ENCODE measurements at regions not wholly inside any gene's neighbourhood (a gene's known extent, or its start where the extent isn't known, plus 50 kb on each side); places are given as distances from the start of the nearest gene placed in this dataset.

DNA sequence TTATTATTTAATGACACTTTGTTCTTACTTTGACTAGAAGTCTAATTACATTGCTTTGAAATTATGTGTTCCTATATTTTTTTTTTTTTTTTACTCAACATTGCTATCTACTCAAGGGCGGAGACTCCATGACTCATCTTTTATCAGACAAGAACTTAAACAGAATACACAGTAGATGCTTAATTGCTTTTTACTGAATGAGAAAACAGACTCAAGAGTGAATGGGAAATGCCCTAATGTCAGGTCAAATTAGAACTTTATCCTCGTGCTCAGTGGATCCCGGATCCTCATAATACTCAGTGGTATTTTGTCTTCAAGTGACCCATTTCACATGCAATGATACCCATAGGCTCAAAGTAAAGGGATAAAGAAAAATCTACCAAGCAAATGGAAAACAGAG, 954.5 kb upstream of the IGFBP7 start:
- Histone ChIP-seq H3K4me1 (ENCODE audit: insufficient read depth) (no peaks in the 10 kb centered on the region), H3K27ac (no peak overlapping the region), H3K27me3 (no peaks in the 10 kb centered on the region), H3K9me3 (no peaks in the 10 kb centered on the region), H3K4me3 (no peak overlapping the region), H3K36me3 (no peaks in the 10 kb centered on the region)
- 62 to 80% (median 65%) methylated on average over 3 of the region's 3 CpGs for WGBS, 3 donors
- intact Hi-C loops (cut with DNase I): loop anchor here in 1 of 4 donors (5.0 kb wide), 1 partner anchor 237 kb away; no protein-coding TSS in a partner anchor
- DNase-seq: no peak
- TF ChIP-seq POLR2A (IDR thresholded peaks at IDR 0.05): no peak
- TF ChIP-seq EP300 (IDR thresholded peaks at IDR 0.05): no peak
- TF ChIP-seq, protein P1, sequence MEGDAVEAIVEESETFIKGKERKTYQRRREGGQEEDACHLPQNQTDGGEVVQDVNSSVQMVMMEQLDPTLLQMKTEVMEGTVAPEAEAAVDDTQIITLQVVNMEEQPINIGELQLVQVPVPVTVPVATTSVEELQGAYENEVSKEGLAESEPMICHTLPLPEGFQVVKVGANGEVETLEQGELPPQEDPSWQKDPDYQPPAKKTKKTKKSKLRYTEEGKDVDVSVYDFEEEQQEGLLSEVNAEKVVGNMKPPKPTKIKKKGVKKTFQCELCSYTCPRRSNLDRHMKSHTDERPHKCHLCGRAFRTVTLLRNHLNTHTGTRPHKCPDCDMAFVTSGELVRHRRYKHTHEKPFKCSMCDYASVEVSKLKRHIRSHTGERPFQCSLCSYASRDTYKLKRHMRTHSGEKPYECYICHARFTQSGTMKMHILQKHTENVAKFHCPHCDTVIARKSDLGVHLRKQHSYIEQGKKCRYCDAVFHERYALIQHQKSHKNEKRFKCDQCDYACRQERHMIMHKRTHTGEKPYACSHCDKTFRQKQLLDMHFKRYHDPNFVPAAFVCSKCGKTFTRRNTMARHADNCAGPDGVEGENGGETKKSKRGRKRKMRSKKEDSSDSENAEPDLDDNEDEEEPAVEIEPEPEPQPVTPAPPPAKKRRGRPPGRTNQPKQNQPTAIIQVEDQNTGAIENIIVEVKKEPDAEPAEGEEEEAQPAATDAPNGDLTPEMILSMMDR (IDR thresholded peaks at IDR 0.05): no peak

DNA sequence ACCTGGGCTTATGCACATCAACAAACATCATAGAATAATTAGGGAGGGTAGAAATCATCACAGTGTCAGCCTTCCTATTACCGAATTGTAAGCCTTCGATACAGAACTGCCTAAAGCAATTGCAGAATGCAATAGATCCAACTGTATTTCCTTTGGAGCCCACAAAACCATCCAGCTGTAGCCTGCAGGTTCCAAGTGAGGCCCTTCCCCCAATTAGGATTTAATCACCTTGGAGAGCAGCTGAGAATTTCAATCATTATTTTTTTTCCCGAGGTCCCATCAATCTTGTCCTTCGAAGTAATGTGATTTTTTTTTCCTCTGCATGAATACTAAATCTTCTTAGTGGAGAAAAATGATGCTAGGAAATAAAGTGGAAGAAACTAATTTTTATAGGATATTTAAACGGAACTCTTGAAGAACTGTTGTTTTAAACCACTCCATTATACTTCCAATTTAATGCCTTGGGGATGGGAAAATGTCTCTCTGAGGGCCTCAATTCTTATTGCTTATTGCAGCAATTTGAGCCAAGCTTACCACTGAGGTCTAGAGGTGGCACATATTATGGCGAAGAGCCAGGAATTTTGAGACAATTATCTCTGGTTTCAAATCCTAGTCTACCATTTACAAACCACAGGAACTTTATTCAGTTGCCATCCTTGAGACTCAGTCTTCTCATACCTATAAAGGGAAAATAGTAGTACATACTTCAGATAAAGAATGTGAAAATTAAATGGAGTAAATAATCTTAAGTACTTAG, 953.4 kb upstream of the IGFBP7 start:
- Histone ChIP-seq H3K4me3 (no peak overlapping the region), H3K27ac (no peak overlapping the region), H3K9me3 (no peaks in the 10 kb centered on the region), H3K27me3 (no peaks in the 10 kb centered on the region), H3K4me1 (ENCODE audit: insufficient read depth) (no peaks in the 10 kb centered on the region), H3K36me3 (no peaks in the 10 kb centered on the region)
- TF ChIP-seq, protein P1 (IDR thresholded peaks at IDR 0.05): no peak
- TF ChIP-seq POLR2A (IDR thresholded peaks at IDR 0.05) (no peak), EP300 (IDR thresholded peaks at IDR 0.05) (no peak)
- WGBS, 3 donors: 77 to 84% (median 81%) methylated on average over 6 of the region's 6 CpGs
- intact Hi-C loops (cut with DNase I): no loop called here
- DNase-seq: no peak

DNA sequence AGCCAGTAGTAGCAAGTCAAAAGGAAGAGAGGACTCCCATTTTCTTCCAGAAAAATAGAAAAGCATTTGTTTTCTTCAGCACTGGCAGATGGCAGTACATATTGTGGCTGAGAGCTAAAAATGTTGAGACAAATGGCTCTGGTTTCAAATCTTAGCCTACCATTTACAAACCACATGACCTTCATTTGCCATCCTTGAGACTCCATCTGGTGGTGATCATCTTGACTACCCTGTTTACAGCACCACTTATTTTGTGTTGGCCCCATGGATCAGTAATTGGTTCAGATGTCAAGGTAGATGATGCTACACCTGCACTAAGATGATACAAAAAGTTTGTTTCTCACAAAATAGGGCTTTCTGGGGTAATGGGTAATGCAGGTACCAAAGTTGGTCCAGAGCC, 951.8 kb upstream of the IGFBP7 start:
- DNase-seq: no peak
- TF ChIP-seq, protein P1 (IDR thresholded peaks at IDR 0.05): no peak
- TF ChIP-seq POLR2A (IDR thresholded peaks at IDR 0.05): no peak
- no peak for TF ChIP-seq EP300 (IDR thresholded peaks at IDR 0.05)
- Histone ChIP-seq H3K9me3 (no peaks in the 10 kb centered on the region), H3K27ac (no peak overlapping the region), H3K4me3 (no peak overlapping the region), H3K4me1 (ENCODE audit: insufficient read depth) (no peaks in the 10 kb centered on the region), H3K36me3 (no peaks in the 10 kb centered on the region), H3K27me3 (no peaks in the 10 kb centered on the region)
- intact Hi-C loops (cut with DNase I): no loop called here

DNA sequence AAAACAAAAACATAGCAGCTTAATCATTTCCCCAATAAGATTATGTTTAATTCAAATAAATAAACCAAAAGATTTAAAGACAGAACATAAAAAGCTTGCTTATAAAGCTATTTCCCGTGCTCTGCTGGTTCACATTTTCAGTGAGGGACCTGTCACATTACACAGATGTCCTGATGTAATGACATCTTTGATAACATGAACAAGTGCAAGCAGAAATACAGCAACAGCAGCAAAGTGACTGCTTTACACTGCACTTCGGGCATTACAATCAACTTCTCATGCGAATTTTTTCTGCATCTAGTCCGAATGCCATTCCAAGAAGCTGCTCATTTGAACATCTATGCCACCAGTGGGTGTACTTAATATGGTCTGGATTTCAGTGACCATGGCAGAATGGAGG, 940.3 kb upstream of the IGFBP7 start:
- intact Hi-C loops (cut with DNase I): no loop called here
- H3K27ac ChIP-seq: no peak overlapping the region
- no peak for DNase-seq
- no peaks in the 10 kb centered on the region for H3K36me3 ChIP-seq
- H3K9me3 ChIP-seq: no peaks in the 10 kb centered on the region
- no peak overlapping the region for H3K4me3 ChIP-seq
- H3K27me3 ChIP-seq: no peaks in the 10 kb centered on the region
- no peaks in the 10 kb centered on the region for H3K4me1 ChIP-seq (ENCODE audit: insufficient read depth)
- 71 to 81% (median 78%) methylated on average over 4 of the region's 4 CpGs for WGBS, 3 donors
- TF ChIP-seq, protein P1 (IDR thresholded peaks at IDR 0.05): no peak
- no peak for TF ChIP-seq EP300 (IDR thresholded peaks at IDR 0.05)
